ENCODE measurements at regions not wholly inside any gene's neighbourhood (a gene's known extent, or its start where the extent isn't known, plus 50 kb on each side); places are given as distances from the start of the nearest gene placed in this dataset.

- no peak for DNase-seq
These were observed 60.8 kb upstream of the RPS6KA2 start for GRCh38 chr6:166687879-166688205.

GRCh38 chr6:166687070-166687878 lies 60.2 kb upstream of the RPS6KA2 start:
- DNase-seq: no peak

- no peak for DNase-seq
These were observed 59.3 kb upstream of the RPS6KA2 start for GRCh38 chr6:166686317-166686716.

- no peak for DNase-seq
These were observed 57.8 kb upstream of the RPS6KA2 start for GRCh38 chr6:166684866-166685265.

- no peak for DNase-seq
These were observed 57.1 kb upstream of the RPS6KA2 start for GRCh38 chr6:166684170-166684569.

GRCh38 chr6:166683477-166683876 lies 56.4 kb upstream of the RPS6KA2 start:
- DNase-seq: no peak

GRCh38 chr6:166679566-166679965 lies 52.5 kb upstream of the RPS6KA2 start:
- no peak for DNase-seq

- DNase-seq: no peak
These were observed 51.4 kb upstream of the RPS6KA2 start for GRCh38 chr6:166678426-166678825.

GRCh38 chr6:166677941-166678340 lies 50.9 kb upstream of the RPS6KA2 start:
- DNase-seq: no peak

All from NK-92 treated with Interleukin-12 subunit alpha and Interleukin-12 subunit beta, amount 100 ng/mL, for 24 hours (cell line).